Panc1 (cell line): ENCODE measurements at regions not wholly inside any gene's neighbourhood (a gene's known extent, or its start where the extent isn't known, plus 50 kb on each side); places are given as distances from the start of the nearest gene placed in this dataset.

Experiments
- ATAC-seq: fragments of 200-7000 bp; cut with Tn5 transposase; 2 replicates; pipeline ENCODE4 v1.9.1; 2020; ENCODE audit warnings: mild to moderate bottlenecking, moderate library complexity
- BruUV-seq: library from RNA; stranded (reverse); fragments of 400-500 nt; replicated peaks from 2 replicates; lab custom pipeline; 2021; lab: Mats Ljungman, UMichigan
- CTCF ChIA-PET: fragments of 300-600 bp; sonication (Branson Sonifier 250); formaldehyde crosslinking; loops from one replicate; lab custom pipeline; 2022; ENCODE audit warnings: antibody characterized with exemption; lab: Charles Lee
- POLR2A ChIA-PET: fragments of 300-600 bp; sonication (Branson Sonifier 250); formaldehyde crosslinking; loops from one replicate; lab custom pipeline; 2022; ENCODE audit warnings: antibody characterized with exemption; lab: Charles Lee
- DNase-seq: peaks from one replicate; pipeline ENCODE4 v3.0.0-alpha.2; 2010; ENCODE audit warnings: low read depth, low spot score
- H3K27ac ChIP-seq: 2 replicates; pipeline ENCODE4 v1.5.1; 2011; ENCODE audit warnings: mild to moderate bottlenecking, low read length, inconsistent platforms
- H3K27me3 ChIP-seq: fragments of 200-500 bp; sonication (Bioruptor generic); 2 replicates; pipeline ENCODE4 v1.6.0; 2014; ENCODE audit warnings: low read length, inconsistent platforms; ENCODE audit not compliant: control insufficient read depth, insufficient read depth
- H3K36me3 ChIP-seq: fragments of 200-500 bp; sonication (Bioruptor generic); 2 replicates; pipeline ENCODE4 v1.5.1; 2014; ENCODE audit warnings: inconsistent platforms, mild to moderate bottlenecking, low read length, moderate library complexity; ENCODE audit not compliant: control insufficient read depth, insufficient read depth
- H3K4me1 ChIP-seq: 2 replicates; pipeline ENCODE4 v1.5.1; 2011; ENCODE audit warnings: inconsistent platforms, mild to moderate bottlenecking, low read length, moderate library complexity; ENCODE audit not compliant: control insufficient read depth, insufficient read depth
- H3K4me3 ChIP-seq, 2 experiments: 2 replicates each; pipeline ENCODE4 v1.5.1; 2011 to 2012; ENCODE audit warnings: low read depth in 2 of 2, low read length in 2 of 2, mild to moderate bottlenecking in 2 of 2, inconsistent platforms in 1 of 2, moderate library complexity in 1 of 2
- H3K9me3 ChIP-seq: fragments of 200-500 bp; sonication (Bioruptor generic); 2 replicates; pipeline ENCODE4 v1.5.1; 2014; ENCODE audit warnings: low read depth, mild to moderate bottlenecking, inconsistent platforms, low read length, moderate library complexity; ENCODE audit not compliant: control insufficient read depth, insufficient read depth
- POLR2AphosphoS5 ChIP-seq: IDR thresholded peaks from 2 replicates; pipeline ENCODE4 v1.6.1; 2012; ENCODE audit warnings: mild to moderate bottlenecking, low read depth, low read length, moderate library complexity
- SIN3A ChIP-seq: IDR thresholded peaks from 2 replicates; pipeline ENCODE4 v1.6.1; 2012; ENCODE audit warnings: low read depth, mild to moderate bottlenecking, low read length, moderate library complexity, borderline replicate concordance; ENCODE audit not compliant: insufficient read depth
- TCF7L2 ChIP-seq: IDR thresholded peaks from 2 replicates; pipeline ENCODE4 v1.6.1; 2011; ENCODE audit warnings: mild to moderate bottlenecking, low read depth, low read length, inconsistent platforms
- in situ Hi-C: cut with HindIII; loops from 2 replicates; pipeline ENCODE4 v1.10.0; 2016; ENCODE audit warnings: low sequenced_read_pairs, low pct_unique_long_range_greater_than_20kb
- intact Hi-C: fragments of 100-400 bp; cut with micrococcal nuclease; formaldehyde crosslinking; loops from one replicate; pipeline ENCODE4 v1.10.0; 2022; ENCODE audit not compliant: unreplicated experiment
- TF ChIP-seq, protein P1 (sequence below), 2 experiments: IDR thresholded peaks; 2 replicates each; pipeline ENCODE4 v1.6.1; 2011 to 2012; ENCODE audit warnings: low read depth in 2 of 2, control low read depth in 1 of 2, low read length in 1 of 2, mild to moderate bottlenecking in 1 of 2, moderate library complexity in 1 of 2; ENCODE audit not compliant: insufficient read depth in 1 of 2
- TF ChIP-seq, protein P2 (sequence below): fragments of 450-650 bp; IDR thresholded peaks from 2 replicates; pipeline ENCODE4 v1.5.1; 2017; ENCODE audit warnings: mild to moderate bottlenecking

DNA sequence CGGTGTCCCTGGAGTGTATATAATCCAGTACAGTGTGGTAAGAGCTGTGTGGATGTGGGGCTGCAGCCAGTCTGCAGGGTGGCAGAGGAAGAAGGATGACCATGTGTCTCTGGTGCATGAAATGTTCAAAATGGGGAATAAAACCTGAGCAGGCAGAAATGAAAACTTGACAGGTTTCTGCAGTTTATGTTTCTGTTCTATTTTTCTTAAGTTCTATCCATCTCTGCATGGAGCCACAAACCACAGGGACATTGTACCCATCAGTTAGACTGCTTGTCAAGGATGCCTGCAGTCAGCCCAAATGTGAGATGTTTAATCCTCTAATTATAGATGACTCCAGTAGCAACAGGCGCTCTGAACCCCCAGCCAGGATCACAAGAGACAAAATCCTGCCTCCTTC, 216.7 kb downstream of the IL20RB start:
- ChIA-PET POLR2A (no interaction called here), CTCF (no interaction called here)
- ATAC-seq (no peak), DNase-seq (no peak)
- in situ Hi-C loops = no loop called here
- intact Hi-C loops = no loop called here
- H3K27ac ChIP-seq = no peak overlapping the region
- H3K36me3 ChIP-seq = no peaks in the 10 kb centered on the region
- no peak overlapping the region for H3K4me3 ChIP-seq
- no peaks in the 10 kb centered on the region for H3K4me1 ChIP-seq
- H3K9me3 ChIP-seq = no peaks in the 10 kb centered on the region
- TF ChIP-seq, protein P1, sequence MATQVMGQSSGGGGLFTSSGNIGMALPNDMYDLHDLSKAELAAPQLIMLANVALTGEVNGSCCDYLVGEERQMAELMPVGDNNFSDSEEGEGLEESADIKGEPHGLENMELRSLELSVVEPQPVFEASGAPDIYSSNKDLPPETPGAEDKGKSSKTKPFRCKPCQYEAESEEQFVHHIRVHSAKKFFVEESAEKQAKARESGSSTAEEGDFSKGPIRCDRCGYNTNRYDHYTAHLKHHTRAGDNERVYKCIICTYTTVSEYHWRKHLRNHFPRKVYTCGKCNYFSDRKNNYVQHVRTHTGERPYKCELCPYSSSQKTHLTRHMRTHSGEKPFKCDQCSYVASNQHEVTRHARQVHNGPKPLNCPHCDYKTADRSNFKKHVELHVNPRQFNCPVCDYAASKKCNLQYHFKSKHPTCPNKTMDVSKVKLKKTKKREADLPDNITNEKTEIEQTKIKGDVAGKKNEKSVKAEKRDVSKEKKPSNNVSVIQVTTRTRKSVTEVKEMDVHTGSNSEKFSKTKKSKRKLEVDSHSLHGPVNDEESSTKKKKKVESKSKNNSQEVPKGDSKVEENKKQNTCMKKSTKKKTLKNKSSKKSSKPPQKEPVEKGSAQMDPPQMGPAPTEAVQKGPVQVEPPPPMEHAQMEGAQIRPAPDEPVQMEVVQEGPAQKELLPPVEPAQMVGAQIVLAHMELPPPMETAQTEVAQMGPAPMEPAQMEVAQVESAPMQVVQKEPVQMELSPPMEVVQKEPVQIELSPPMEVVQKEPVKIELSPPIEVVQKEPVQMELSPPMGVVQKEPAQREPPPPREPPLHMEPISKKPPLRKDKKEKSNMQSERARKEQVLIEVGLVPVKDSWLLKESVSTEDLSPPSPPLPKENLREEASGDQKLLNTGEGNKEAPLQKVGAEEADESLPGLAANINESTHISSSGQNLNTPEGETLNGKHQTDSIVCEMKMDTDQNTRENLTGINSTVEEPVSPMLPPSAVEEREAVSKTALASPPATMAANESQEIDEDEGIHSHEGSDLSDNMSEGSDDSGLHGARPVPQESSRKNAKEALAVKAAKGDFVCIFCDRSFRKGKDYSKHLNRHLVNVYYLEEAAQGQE (IDR thresholded peaks at IDR 0.05; ENCODE audit: insufficient read depth in 1 of 2, low read depth in 2 of 2, low read length in 1 of 2) = no peak
- TF ChIP-seq TCF7L2 = no peak
- TF ChIP-seq, protein P2, sequence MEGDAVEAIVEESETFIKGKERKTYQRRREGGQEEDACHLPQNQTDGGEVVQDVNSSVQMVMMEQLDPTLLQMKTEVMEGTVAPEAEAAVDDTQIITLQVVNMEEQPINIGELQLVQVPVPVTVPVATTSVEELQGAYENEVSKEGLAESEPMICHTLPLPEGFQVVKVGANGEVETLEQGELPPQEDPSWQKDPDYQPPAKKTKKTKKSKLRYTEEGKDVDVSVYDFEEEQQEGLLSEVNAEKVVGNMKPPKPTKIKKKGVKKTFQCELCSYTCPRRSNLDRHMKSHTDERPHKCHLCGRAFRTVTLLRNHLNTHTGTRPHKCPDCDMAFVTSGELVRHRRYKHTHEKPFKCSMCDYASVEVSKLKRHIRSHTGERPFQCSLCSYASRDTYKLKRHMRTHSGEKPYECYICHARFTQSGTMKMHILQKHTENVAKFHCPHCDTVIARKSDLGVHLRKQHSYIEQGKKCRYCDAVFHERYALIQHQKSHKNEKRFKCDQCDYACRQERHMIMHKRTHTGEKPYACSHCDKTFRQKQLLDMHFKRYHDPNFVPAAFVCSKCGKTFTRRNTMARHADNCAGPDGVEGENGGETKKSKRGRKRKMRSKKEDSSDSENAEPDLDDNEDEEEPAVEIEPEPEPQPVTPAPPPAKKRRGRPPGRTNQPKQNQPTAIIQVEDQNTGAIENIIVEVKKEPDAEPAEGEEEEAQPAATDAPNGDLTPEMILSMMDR = no peak
- TF ChIP-seq SIN3A = no peak
- TF ChIP-seq POLR2AphosphoS5 = no peak
- BruUV-seq = no TSS peak
- H3K27me3 ChIP-seq = peaks cover 2% of the 10 kb centered on the region; the same call in 1 of the 2 replicates

DNA sequence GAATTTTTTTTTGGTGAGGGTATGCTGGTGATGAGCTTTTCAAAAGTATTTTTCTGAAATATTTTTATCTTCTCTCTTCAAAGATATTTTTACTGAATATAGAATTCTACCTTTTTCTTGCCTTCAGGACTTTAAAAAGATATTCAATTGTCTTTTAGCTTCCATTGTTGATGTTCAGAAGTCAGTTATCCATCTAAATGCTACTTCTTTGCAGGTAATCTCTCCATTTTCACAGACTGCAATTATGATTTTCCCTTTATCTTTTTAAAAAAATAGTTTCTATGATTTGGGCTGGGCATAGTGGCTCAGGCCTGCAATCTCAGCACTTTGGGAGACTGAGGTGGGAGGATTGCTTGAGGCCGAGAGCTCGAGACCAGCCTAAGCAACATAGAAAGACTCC, 222.4 kb downstream of the IL20RB start:
- intact Hi-C loops = no loop called here
- no peaks in the 10 kb centered on the region for H3K27me3 ChIP-seq
- no peaks in the 10 kb centered on the region for H3K36me3 ChIP-seq
- no peak for TF ChIP-seq TCF7L2
- ATAC-seq = no peak
- H3K4me1 ChIP-seq = no peaks in the 10 kb centered on the region
- in situ Hi-C loops = no loop called here
- no peak overlapping the region for H3K27ac ChIP-seq
- DNase-seq = no peak
- POLR2A ChIA-PET = no interaction called here
- no TSS peak for BruUV-seq
- H3K9me3 ChIP-seq = peaks cover 5% of the 10 kb centered on the region; the same call in 1 of the 2 replicates
- CTCF ChIA-PET = no interaction called here
- no peak overlapping the region for H3K4me3 ChIP-seq

DNA sequence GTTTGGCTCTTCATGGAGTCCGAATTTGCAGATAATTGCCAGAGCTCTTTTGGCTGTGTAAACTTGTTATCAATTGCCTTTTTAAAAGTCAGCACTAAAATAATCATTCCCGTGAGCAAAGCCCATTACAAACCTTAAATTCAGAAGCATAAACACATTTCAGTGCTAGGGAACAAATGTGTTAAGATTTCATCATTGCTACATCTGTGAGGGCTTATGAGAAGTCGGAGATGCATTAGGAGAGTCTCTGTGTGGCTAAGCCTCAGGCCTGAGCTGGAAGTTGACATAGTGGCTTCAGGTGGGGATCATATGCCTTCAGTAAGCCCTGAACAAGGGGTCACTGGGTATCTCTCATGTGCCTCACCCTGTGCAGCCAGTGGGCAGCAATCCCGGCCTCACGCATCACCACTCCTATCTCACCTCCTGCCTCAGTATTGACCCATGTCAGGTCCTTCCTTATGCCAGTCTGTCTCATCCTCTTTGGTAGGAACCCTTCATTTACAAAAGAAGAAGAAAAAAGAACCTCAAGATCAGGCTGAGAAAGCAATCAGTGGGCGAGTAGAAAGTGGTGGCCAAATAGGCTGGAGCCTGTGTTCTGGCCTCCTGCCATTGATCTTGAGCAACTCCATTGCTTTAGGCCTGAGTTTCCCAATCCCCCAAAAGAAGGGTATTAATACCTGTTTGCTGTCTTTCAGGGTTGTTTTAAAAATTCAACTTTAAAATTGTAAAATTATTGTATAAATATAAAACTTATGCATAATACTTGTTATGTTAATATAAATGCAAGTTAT, 233.5 kb downstream of the IL20RB start:
- Histone ChIP-seq H3K4me3 (no peak overlapping the region), H3K27me3 (no peaks in the 10 kb centered on the region), H3K9me3 (no peaks in the 10 kb centered on the region), H3K4me1 (no peaks in the 10 kb centered on the region), H3K36me3 (no peaks in the 10 kb centered on the region), H3K27ac (no peak overlapping the region)
- ATAC-seq = no peak
- in situ Hi-C loops = no loop called here
- ChIA-PET POLR2A (no interaction called here), CTCF (no interaction called here)
- no TSS peak for BruUV-seq
- TF ChIP-seq, protein P2 = no peak
- TF ChIP-seq POLR2AphosphoS5 (no peak), SIN3A (no peak), TCF7L2 (no peak)
- TF ChIP-seq, protein P1 (IDR thresholded peaks at IDR 0.05; ENCODE audit: insufficient read depth in 1 of 2, low read depth in 2 of 2, low read length in 1 of 2) = no peak
- intact Hi-C loops = no loop called here
- DNase-seq = no peak
